Panc1 (cell line): ENCODE measurements at regions not wholly inside any gene's neighbourhood (a gene's known extent, or its start where the extent isn't known, plus 50 kb on each side); places are given as distances from the start of the nearest gene placed in this dataset.

ENCODE experiments used
- ATAC-seq: fragments of 200-7000 bp; cut with Tn5 transposase; 2 replicates; pipeline ENCODE4 v1.9.1; 2020; ENCODE audit warnings: mild to moderate bottlenecking, moderate library complexity
- BruUV-seq: library from RNA; stranded (reverse); fragments of 400-500 nt; replicated peaks from 2 replicates; lab custom pipeline; 2021; lab: Mats Ljungman, UMichigan
- CTCF ChIA-PET: fragments of 300-600 bp; sonication (Branson Sonifier 250); formaldehyde crosslinking; loops from one replicate; lab custom pipeline; 2022; ENCODE audit warnings: antibody characterized with exemption; lab: Charles Lee
- POLR2A ChIA-PET: fragments of 300-600 bp; sonication (Branson Sonifier 250); formaldehyde crosslinking; loops from one replicate; lab custom pipeline; 2022; ENCODE audit warnings: antibody characterized with exemption; lab: Charles Lee
- DNase-seq: peaks from one replicate; pipeline ENCODE4 v3.0.0-alpha.2; 2010; ENCODE audit warnings: low read depth, low spot score
- H3K27ac ChIP-seq: 2 replicates; pipeline ENCODE4 v1.5.1; 2011; ENCODE audit warnings: mild to moderate bottlenecking, low read length, inconsistent platforms
- H3K27me3 ChIP-seq: fragments of 200-500 bp; sonication (Bioruptor generic); 2 replicates; pipeline ENCODE4 v1.6.0; 2014; ENCODE audit warnings: low read length, inconsistent platforms; ENCODE audit not compliant: control insufficient read depth, insufficient read depth
- H3K36me3 ChIP-seq: fragments of 200-500 bp; sonication (Bioruptor generic); 2 replicates; pipeline ENCODE4 v1.5.1; 2014; ENCODE audit warnings: inconsistent platforms, mild to moderate bottlenecking, low read length, moderate library complexity; ENCODE audit not compliant: control insufficient read depth, insufficient read depth
- H3K4me1 ChIP-seq: 2 replicates; pipeline ENCODE4 v1.5.1; 2011; ENCODE audit warnings: inconsistent platforms, mild to moderate bottlenecking, low read length, moderate library complexity; ENCODE audit not compliant: control insufficient read depth, insufficient read depth
- H3K4me3 ChIP-seq, 2 experiments: 2 replicates each; pipeline ENCODE4 v1.5.1; 2011 to 2012; ENCODE audit warnings: low read depth in 2 of 2, low read length in 2 of 2, mild to moderate bottlenecking in 2 of 2, inconsistent platforms in 1 of 2, moderate library complexity in 1 of 2
- H3K9me3 ChIP-seq: fragments of 200-500 bp; sonication (Bioruptor generic); 2 replicates; pipeline ENCODE4 v1.5.1; 2014; ENCODE audit warnings: low read depth, mild to moderate bottlenecking, inconsistent platforms, low read length, moderate library complexity; ENCODE audit not compliant: control insufficient read depth, insufficient read depth
- CTCF ChIP-seq: fragments of 450-650 bp; IDR thresholded peaks from 2 replicates; pipeline ENCODE4 v1.5.1; 2017; ENCODE audit warnings: mild to moderate bottlenecking
- POLR2AphosphoS5 ChIP-seq: IDR thresholded peaks from 2 replicates; pipeline ENCODE4 v1.6.1; 2012; ENCODE audit warnings: mild to moderate bottlenecking, low read depth, low read length, moderate library complexity
- REST ChIP-seq, 2 experiments: IDR thresholded peaks; 2 replicates each; pipeline ENCODE4 v1.6.1; 2011 to 2012; ENCODE audit warnings: low read depth in 2 of 2, control low read depth in 1 of 2, low read length in 1 of 2, mild to moderate bottlenecking in 1 of 2, moderate library complexity in 1 of 2; ENCODE audit not compliant: insufficient read depth in 1 of 2
- SIN3A ChIP-seq: IDR thresholded peaks from 2 replicates; pipeline ENCODE4 v1.6.1; 2012; ENCODE audit warnings: low read depth, mild to moderate bottlenecking, low read length, moderate library complexity, borderline replicate concordance; ENCODE audit not compliant: insufficient read depth
- TCF7L2 ChIP-seq: IDR thresholded peaks from 2 replicates; pipeline ENCODE4 v1.6.1; 2011; ENCODE audit warnings: mild to moderate bottlenecking, low read depth, low read length, inconsistent platforms
- in situ Hi-C: cut with HindIII; loops from 2 replicates; pipeline ENCODE4 v1.10.0; 2016; ENCODE audit warnings: low sequenced_read_pairs, low pct_unique_long_range_greater_than_20kb
- intact Hi-C: fragments of 100-400 bp; cut with micrococcal nuclease; formaldehyde crosslinking; loops from one replicate; pipeline ENCODE4 v1.10.0; 2022; ENCODE audit not compliant: unreplicated experiment

GRCh38 chr1:78715181-78715661 lies 65.6 kb downstream of the IFI44 start:
- ATAC-seq, result no peak
- intact Hi-C loops, result no loop called here
- DNase-seq, result no peak
- CTCF ChIA-PET, result no interaction called here
- Histone ChIP-seq H3K27ac (no peak overlapping the region), H3K4me3 (no peak overlapping the region), H3K36me3 (no peaks in the 10 kb centered on the region), H3K9me3 (no peaks in the 10 kb centered on the region), H3K4me1 (no peaks in the 10 kb centered on the region), H3K27me3 (no peaks in the 10 kb centered on the region)
- in situ Hi-C loops, result no loop called here
- no peak for TF ChIP-seq REST (IDR thresholded peaks at IDR 0.05; ENCODE audit: insufficient read depth in 1 of 2, low read depth in 2 of 2, low read length in 1 of 2)
- no peak for TF ChIP-seq TCF7L2
- no peak for TF ChIP-seq CTCF
- TF ChIP-seq POLR2AphosphoS5, result no peak
- no peak for TF ChIP-seq SIN3A
- BruUV-seq, result no TSS peak
- POLR2A ChIA-PET, result no interaction called here

GRCh38 chr1:78716186-78716585 lies 66.6 kb downstream of the IFI44 start:
- ChIA-PET POLR2A (no interaction called here), CTCF (no interaction called here)
- ATAC-seq, result no peak
- no peaks in the 10 kb centered on the region for H3K4me1 ChIP-seq
- no peaks in the 10 kb centered on the region for H3K27me3 ChIP-seq
- in situ Hi-C loops, result no loop called here
- TF ChIP-seq CTCF (no peak), TCF7L2 (no peak), SIN3A (no peak), REST (IDR thresholded peaks at IDR 0.05; ENCODE audit: insufficient read depth in 1 of 2, low read depth in 2 of 2, low read length in 1 of 2) (no peak), POLR2AphosphoS5 (no peak)
- no peak for DNase-seq
- no peaks in the 10 kb centered on the region for H3K9me3 ChIP-seq
- no peaks in the 10 kb centered on the region for H3K36me3 ChIP-seq
- no TSS peak for BruUV-seq
- H3K27ac ChIP-seq, result no peak overlapping the region
- no peak overlapping the region for H3K4me3 ChIP-seq
- intact Hi-C loops, result no loop called here
